ENCODE measurements at regions not wholly inside any gene's neighbourhood (a gene's known extent, or its start where the extent isn't known, plus 50 kb on each side); places are given as distances from the start of the nearest gene placed in this dataset.

DNA sequence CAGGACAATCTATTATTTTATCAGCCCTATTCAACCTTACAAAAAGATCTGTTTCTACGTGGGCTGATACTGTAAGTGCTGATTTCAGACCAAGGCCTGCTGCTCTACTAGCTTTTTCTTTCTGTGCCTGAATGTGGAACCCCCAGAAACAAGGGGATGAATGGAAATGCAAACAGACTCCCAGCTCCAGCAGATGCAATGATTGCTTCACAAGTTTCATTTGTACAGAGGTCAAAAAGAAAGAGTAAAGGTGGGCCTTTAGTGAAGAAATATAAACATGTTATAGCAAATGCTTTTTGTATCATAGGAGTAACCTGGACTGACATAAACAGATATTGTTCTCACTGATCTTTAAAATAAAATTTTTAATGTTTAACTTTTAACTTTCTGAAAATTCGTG is 130.2 kb upstream of the SLC25A13 start:
- no peak for TF ChIP-seq GLIS3 (CRISPR knock-in tag; IDR thresholded peaks at IDR 0.05)
- no peak for TF ChIP-seq PPARA (CRISPR knock-in tag; IDR thresholded peaks at IDR 0.05; ENCODE audit: borderline replicate concordance)
- no peak for TF ChIP-seq SNAI2 (CRISPR knock-in tag; IDR thresholded peaks at IDR 0.05)
- no peak for TF ChIP-seq ARNTL (CRISPR knock-in tag; IDR thresholded peaks at IDR 0.05; ENCODE audit: borderline replicate concordance, low read depth)
- TF ChIP-seq ZFP30 (CRISPR knock-in tag; IDR thresholded peaks at IDR 0.05): no peak
- no peak for TF ChIP-seq ZNF8 (CRISPR knock-in tag; IDR thresholded peaks at IDR 0.05)
- no peak for ATAC-seq

GRCh38 chr7:96449094-96449493 is 127.2 kb upstream of the SLC25A13 start:
- no peak for ATAC-seq
- TF ChIP-seq CREB5 (CRISPR knock-in tag; IDR thresholded peaks at IDR 0.05; ENCODE audit: low read depth) (no peak), POU6F1 (CRISPR knock-in tag; IDR thresholded peaks at IDR 0.05; ENCODE audit: borderline replicate concordance, low read depth) (no peak), ZC3H10 (CRISPR knock-in tag; IDR thresholded peaks at IDR 0.05) (no peak), PATZ1 (CRISPR knock-in tag; IDR thresholded peaks at IDR 0.05; ENCODE audit: borderline replicate concordance) (no peak), PPARA (CRISPR knock-in tag; IDR thresholded peaks at IDR 0.05; ENCODE audit: borderline replicate concordance) (no peak), ESRRG (CRISPR knock-in tag; IDR thresholded peaks at IDR 0.05) (no peak), ISL1 (CRISPR knock-in tag; IDR thresholded peaks at IDR 0.05) (no peak), ZNF565 (CRISPR knock-in tag; conservative IDR thresholded peaks at IDR 0.05; ENCODE audit: low read depth) (no peak), TCF4 (CRISPR knock-in tag; IDR thresholded peaks at IDR 0.05; ENCODE audit: borderline replicate concordance) (no peak), ZFP3 (CRISPR knock-in tag; IDR thresholded peaks at IDR 0.05) (no peak)

DNA sequence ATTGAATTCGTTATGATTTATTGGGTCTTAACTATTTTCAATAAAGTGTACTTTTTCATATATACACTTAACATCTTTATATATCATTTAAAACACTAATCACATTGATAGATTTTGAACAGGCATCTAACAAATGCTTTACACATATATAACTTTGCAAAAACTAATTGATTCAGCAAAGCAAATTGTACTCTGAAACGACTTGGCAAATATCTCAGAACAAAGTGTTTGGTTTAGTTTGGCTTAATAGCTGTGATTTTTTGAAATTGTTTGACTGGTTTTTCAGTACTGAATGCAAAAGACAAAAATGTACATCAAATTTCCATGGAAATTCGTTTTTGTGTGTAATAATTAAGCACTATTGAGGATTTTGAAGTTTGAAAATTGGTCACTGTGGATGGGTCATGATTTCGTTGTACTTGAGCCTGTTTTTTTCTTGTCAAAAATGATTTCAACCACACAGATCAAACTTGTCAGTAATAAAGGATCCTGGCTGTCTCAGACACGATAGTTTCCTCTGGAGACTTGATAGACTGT is 125.3 kb upstream of the SLC25A13 start:
- TF ChIP-seq OSR1 (CRISPR knock-in tag; IDR thresholded peaks at IDR 0.05): no peak
- no peak for TF ChIP-seq TSHZ2 (CRISPR knock-in tag; IDR thresholded peaks at IDR 0.05)
- TF ChIP-seq POU6F1 (CRISPR knock-in tag; IDR thresholded peaks at IDR 0.05; ENCODE audit: borderline replicate concordance, low read depth): no peak
- TF ChIP-seq CSDC2 (CRISPR knock-in tag; IDR thresholded peaks at IDR 0.05): no peak
- TF ChIP-seq ZNF565 (CRISPR knock-in tag; conservative IDR thresholded peaks at IDR 0.05; ENCODE audit: low read depth): no peak
- TF ChIP-seq BACH2 (CRISPR knock-in tag; IDR thresholded peaks at IDR 0.05; ENCODE audit: borderline replicate concordance): no peak
- TF ChIP-seq PPARA (CRISPR knock-in tag; IDR thresholded peaks at IDR 0.05; ENCODE audit: borderline replicate concordance): no peak
- no peak for TF ChIP-seq TOX (CRISPR knock-in tag; IDR thresholded peaks at IDR 0.05; ENCODE audit: borderline replicate concordance)
- no peak for TF ChIP-seq PATZ1 (CRISPR knock-in tag; IDR thresholded peaks at IDR 0.05; ENCODE audit: borderline replicate concordance)
- TF ChIP-seq ZFP3 (CRISPR knock-in tag; IDR thresholded peaks at IDR 0.05): no peak
- no peak for TF ChIP-seq ZC3H10 (CRISPR knock-in tag; IDR thresholded peaks at IDR 0.05)
- no peak for TF ChIP-seq RARB (CRISPR knock-in tag; IDR thresholded peaks at IDR 0.05)
- TF ChIP-seq ARNTL (CRISPR knock-in tag; IDR thresholded peaks at IDR 0.05; ENCODE audit: borderline replicate concordance, low read depth): no peak
- TF ChIP-seq ESRRG (CRISPR knock-in tag; IDR thresholded peaks at IDR 0.05): no peak
- no peak for TF ChIP-seq SNAI2 (CRISPR knock-in tag; IDR thresholded peaks at IDR 0.05)
- ATAC-seq: no peak
